ENCODE measurements at regions not wholly inside any gene's neighbourhood (a gene's known extent, or its start where the extent isn't known, plus 50 kb on each side); places are given as distances from the start of the nearest gene placed in this dataset.
"Not testable (repeated sequence)": the region's sequence is repeated elsewhere in the genome, so short reads cannot be mapped to it uniquely, and the experiment has no call there.

GRCh38 chr10:11679946-11680345 lies 62.2 kb upstream of the ECHDC3 start:
- peaks cover 2% of the 10 kb centered on the region for H3K9me3 Mint-ChIP-seq
- POLR2A ChIA-PET, result no interaction called here
- peaks cover 15% of the 10 kb centered on the region for H3K4me1 Mint-ChIP-seq
- CTCF ChIA-PET, result no interaction called here
- DNase-seq, result no peak
- H3K27ac Mint-ChIP-seq, result no peak overlapping the region
- peaks cover 29% of the 10 kb centered on the region for H3K27me3 Mint-ChIP-seq
- no peak overlapping the region for H3K4me3 Mint-ChIP-seq
- no peaks in the 10 kb centered on the region for H3K36me3 Mint-ChIP-seq (ENCODE audit: low read depth)

- ChIA-PET CTCF (no interaction called here), POLR2A (no interaction called here)
- Mint-ChIP-seq H3K9me3 (peaks cover 2% of the 10 kb centered on the region), H3K4me1 (peaks cover 3% of the 10 kb centered on the region), H3K4me3 (no peak overlapping the region), H3K36me3 (ENCODE audit: low read depth) (no peaks in the 10 kb centered on the region), H3K27ac (no peak overlapping the region), H3K27me3 (peaks cover 30% of the 10 kb centered on the region)
- DNase-seq, result no peak
Observed at GRCh38 chr10:11678074-11678793, 63.9 kb upstream of the ECHDC3 start.

GRCh38 chr10:11677480-11677879 lies 64.7 kb upstream of the ECHDC3 start:
- no peaks in the 10 kb centered on the region for H3K36me3 Mint-ChIP-seq (ENCODE audit: low read depth)
- peaks cover 3% of the 10 kb centered on the region for H3K4me1 Mint-ChIP-seq
- peaks cover 2% of the 10 kb centered on the region for H3K9me3 Mint-ChIP-seq
- ChIA-PET CTCF (no interaction called here), POLR2A (no interaction called here)
- H3K27ac Mint-ChIP-seq, result no peak overlapping the region
- peaks cover 32% of the 10 kb centered on the region for H3K27me3 Mint-ChIP-seq
- H3K4me3 Mint-ChIP-seq, result no peak overlapping the region
- DNase-seq, result no peak

DNA sequence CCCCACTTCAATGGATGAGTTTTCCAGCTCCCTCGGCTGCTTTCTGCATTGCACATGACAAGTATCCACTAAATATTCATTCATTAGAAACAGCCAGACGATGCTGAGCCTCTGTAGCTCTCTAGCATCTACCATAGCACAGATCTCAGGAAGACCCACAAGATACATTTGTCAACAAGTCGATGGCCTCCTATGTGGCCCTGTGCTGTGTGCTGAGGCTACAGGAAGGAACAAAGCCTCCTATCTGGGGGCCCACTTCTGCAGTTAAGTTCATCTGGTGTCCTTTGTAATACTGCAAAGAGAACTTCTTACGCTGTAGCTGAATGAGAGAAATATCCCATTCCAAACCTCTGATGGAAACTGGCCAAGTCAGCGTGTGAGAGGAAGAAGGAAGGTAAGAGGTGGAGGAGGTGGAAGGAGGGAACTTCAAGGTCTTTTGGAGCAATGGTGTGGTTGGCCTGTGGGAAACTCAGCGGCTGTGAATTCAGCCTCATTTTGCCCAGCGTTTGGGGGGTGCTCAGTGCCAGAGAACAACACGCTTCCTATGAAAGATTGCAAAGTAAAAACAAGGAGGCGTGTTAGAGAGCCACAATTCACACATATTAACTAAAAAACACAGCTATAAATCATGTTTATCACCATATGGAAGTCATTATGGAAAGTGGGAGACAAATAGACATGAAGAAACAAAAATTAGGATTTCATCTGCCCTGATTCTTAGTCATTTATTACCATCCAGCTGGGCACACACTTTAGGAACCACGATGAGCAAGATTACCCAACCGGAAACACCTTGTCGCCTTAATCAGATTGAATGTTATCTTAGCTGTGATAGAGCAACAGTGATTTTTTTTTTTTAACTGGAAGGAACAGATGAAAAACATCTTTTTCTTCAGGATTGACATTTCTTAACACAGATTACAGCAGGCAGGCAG lies 62.2 kb upstream of the USP6NL start:
- no peak overlapping the region for H3K4me3 Mint-ChIP-seq
- peaks cover 2% of the 10 kb centered on the region for H3K9me3 Mint-ChIP-seq
- POLR2A ChIA-PET, result no interaction called here
- peaks cover 25% of the 10 kb centered on the region for H3K27me3 Mint-ChIP-seq
- H3K27ac Mint-ChIP-seq, result no peak overlapping the region
- H3K4me1 Mint-ChIP-seq, result peaks cover 3% of the 10 kb centered on the region
- DNase-seq, result no peak
- H3K36me3 Mint-ChIP-seq (ENCODE audit: low read depth), result no peaks in the 10 kb centered on the region
- CTCF ChIA-PET, result no interaction called here

DNA sequence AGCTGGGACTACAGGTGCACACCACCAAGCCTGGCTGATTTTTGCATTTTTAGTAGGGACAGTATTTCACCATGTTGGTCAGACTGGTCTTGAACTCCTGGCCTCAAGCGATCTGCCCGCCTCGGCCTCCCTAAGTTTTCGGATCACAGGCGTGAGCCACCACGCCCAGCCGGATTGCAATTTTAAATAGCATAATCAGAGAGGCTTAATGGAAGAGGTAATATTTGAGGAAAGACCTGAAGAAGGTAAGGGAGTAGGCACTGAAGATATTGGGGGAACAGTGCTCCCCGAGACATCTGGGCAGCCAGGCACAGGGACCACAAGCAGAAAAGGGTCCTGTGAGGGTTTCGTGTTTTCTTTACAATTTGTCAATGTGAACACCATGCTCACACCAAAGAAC lies 61.4 kb upstream of the USP6NL start:
- Mint-ChIP-seq H3K36me3 (ENCODE audit: low read depth) (no peaks in the 10 kb centered on the region), H3K27ac (no peak overlapping the region), H3K4me3 (no peak overlapping the region), H3K27me3 (peaks cover 25% of the 10 kb centered on the region), H3K9me3 (peaks cover 2% of the 10 kb centered on the region), H3K4me1 (peaks cover 3% of the 10 kb centered on the region)
- no peak for DNase-seq
- CTCF ChIA-PET, result interaction anchor here (0.7 kb wide), 1 partner anchor 8 kb away, joined by 4 read pairs; no protein-coding TSS in a partner anchor
- POLR2A ChIA-PET, result no interaction called here

DNA sequence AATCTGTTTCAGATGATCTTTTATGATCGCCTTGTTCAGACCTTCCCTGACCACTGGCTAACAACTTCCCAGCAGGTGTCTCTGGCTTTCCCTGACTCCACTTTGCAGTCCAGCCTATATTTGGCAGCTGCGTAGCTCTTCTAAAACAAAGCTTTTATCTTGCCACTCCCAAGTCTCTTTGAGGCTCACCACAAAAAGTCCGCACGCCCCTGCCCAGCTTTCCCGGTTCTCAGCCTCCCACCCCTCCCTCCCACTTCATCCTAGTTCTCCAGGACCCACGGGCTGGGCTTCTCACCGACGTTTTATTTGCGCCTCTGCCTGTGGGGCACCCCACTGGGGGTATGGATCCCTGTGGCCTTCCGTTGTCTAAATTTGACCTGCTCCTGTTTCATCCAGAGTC lies 58.9 kb upstream of the USP6NL start:
- POLR2A ChIA-PET, result no interaction called here
- H3K27me3 Mint-ChIP-seq, result peaks cover 16% of the 10 kb centered on the region
- CTCF ChIA-PET, result no interaction called here
- no peaks in the 10 kb centered on the region for H3K4me1 Mint-ChIP-seq
- H3K4me3 Mint-ChIP-seq, result no peak overlapping the region
- no peak for DNase-seq
- H3K9me3 Mint-ChIP-seq, result peaks cover 4% of the 10 kb centered on the region
- H3K27ac Mint-ChIP-seq, result no peak overlapping the region
- H3K36me3 Mint-ChIP-seq (ENCODE audit: low read depth), result no peaks in the 10 kb centered on the region

DNA sequence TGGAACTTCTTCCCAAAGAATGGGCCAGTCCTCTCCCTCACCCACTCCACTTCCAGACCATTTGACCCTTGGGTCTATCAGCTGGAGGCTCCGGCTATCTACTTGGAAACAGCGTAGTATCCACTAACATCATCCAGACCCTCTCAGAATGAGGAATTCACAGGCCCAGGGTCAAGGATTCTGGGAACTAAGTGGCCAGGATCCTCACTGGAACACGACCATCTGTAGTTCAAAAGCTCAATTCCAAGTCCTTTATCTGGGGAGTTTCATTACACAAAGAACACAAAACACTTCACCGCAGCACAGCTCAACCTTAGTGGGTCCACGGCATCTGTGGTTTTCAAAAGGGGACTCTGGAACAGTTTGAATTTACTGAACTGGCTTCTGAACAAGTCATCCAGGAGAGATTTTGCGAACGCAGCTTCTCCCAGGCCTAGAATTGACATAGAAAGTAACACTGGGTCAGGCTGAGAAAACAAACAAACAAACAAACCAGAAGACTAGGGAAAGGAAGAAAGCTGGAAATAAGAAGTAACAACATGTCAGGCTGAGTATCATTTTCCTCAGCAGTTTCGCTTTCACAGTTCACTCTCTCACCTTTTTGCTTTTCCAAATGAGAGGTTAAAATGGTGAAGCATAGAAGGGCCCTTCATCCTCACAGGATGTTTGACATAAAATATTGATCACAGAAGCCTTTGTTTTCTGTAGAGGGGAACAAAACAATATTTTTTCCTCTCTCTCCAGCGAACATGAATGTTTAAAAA lies 57.6 kb upstream of the USP6NL start:
- DNase-seq, result no peak
- H3K4me1 Mint-ChIP-seq, result no peaks in the 10 kb centered on the region
- ChIA-PET CTCF (no interaction called here), POLR2A (no interaction called here)
- no peak overlapping the region for H3K4me3 Mint-ChIP-seq
- H3K27ac Mint-ChIP-seq, result no peak overlapping the region
- peaks cover 16% of the 10 kb centered on the region for H3K27me3 Mint-ChIP-seq
- no peaks in the 10 kb centered on the region for H3K36me3 Mint-ChIP-seq (ENCODE audit: low read depth)
- H3K9me3 Mint-ChIP-seq, result peaks cover 3% of the 10 kb centered on the region

GRCh38 chr10:11667756-11668155 lies 56.3 kb upstream of the USP6NL start:
- CTCF ChIA-PET, result no interaction called here
- no peaks in the 10 kb centered on the region for H3K36me3 Mint-ChIP-seq (ENCODE audit: low read depth)

DNA sequence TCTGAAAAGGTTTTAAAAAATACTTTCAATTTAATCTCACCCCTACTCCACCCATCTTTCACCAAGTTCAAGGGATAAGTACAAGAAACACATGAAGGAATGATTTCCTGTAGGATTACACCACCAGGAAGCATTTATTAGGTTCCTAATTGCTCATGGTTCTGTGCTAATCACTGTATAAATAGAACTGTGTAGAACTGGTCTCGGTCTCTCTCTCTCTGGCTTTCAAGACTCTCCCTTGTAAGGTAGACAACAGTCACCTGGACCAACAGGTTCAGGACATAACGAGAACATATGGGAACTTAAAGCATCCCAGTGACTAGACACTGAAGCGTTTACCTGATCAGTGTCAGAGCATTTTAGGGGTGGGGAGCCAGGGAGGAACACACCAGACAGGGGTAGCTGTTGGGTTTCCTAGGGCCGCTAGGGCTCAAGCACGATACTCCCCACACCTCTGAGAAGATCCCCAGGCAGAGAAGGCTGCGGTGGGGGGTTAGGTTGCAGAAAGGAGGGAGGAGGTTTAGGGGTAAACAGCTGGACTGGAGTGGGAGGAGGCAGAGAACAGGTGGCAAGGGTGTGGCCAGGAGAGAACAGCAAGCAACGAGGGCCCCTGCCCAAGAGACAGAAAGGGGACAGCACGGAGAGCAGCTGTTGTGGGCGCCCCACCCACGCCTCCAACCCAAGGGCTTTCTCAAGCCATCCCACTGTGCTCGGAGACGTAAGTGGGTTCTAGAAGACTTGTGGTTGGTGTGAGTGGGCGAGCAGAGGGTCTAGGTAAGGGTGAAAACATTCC lies 52.5 kb upstream of the USP6NL start:
- H3K27ac Mint-ChIP-seq, result no peak overlapping the region
- POLR2A ChIA-PET, result no interaction called here
- H3K4me1 Mint-ChIP-seq, result peaks cover 2% of the 10 kb centered on the region
- no peak overlapping the region for H3K4me3 Mint-ChIP-seq
- H3K27me3 Mint-ChIP-seq, result peaks cover 13% of the 10 kb centered on the region
- CTCF ChIA-PET, result interaction anchor here (0.6 kb wide), 1 partner anchor 9 kb away, joined by 4 read pairs; no protein-coding TSS in a partner anchor
- no peaks in the 10 kb centered on the region for H3K36me3 Mint-ChIP-seq (ENCODE audit: low read depth)
- H3K9me3 Mint-ChIP-seq, result peaks cover 3% of the 10 kb centered on the region
- no peak for DNase-seq

More at GRCh38 chr10:11667756-11668155, 56.3 kb upstream of the USP6NL start:
- Mint-ChIP-seq H3K9me3 (peaks cover 3% of the 10 kb centered on the region), H3K27ac (no peak overlapping the region), H3K4me3 (no peak overlapping the region), H3K27me3 (peaks cover 15% of the 10 kb centered on the region), H3K4me1 (peaks cover under 1% of the 10 kb centered on the region)
- DNase-seq, result no peak
- POLR2A ChIA-PET, result no interaction called here

GRCh38 chr10:11663126-11663515 lies 51.7 kb upstream of the USP6NL start:
- POLR2A ChIA-PET; H3K4me1 Mint-ChIP-seq; DNase-seq; H3K36me3 Mint-ChIP-seq (ENCODE audit: low read depth); H3K27ac Mint-ChIP-seq; H3K9me3 Mint-ChIP-seq; CTCF ChIA-PET; H3K4me3 Mint-ChIP-seq: not testable (repeated sequence)
- H3K27me3 Mint-ChIP-seq, result peaks cover 13% of the 10 kb centered on the region

DNA sequence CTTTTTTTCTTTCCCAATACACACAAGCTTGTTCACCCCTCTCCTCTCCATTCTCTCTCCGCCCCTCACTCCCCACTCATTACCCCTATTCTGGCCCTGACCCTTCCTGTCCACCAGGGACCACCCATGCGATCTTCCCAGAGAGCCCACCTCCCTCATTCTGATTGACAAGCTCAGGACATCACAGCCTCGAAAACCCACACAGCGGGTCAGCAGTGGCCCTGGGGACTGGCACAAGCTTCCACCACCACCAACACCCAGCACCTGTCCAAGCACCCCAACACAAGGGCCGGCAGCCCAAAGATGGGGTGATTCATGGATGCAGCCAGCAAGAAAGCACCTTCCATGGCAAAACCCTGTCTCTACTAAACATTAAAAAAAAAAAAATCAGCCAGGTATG lies 50.0 kb upstream of the USP6NL start:
- H3K36me3 Mint-ChIP-seq (ENCODE audit: low read depth), result no peaks in the 10 kb centered on the region
- peaks cover 2% of the 10 kb centered on the region for H3K4me1 Mint-ChIP-seq
- POLR2A ChIA-PET, result no interaction called here
- no peak overlapping the region for H3K27ac Mint-ChIP-seq
- peaks cover 3% of the 10 kb centered on the region for H3K9me3 Mint-ChIP-seq
- CTCF ChIA-PET, result no interaction called here
- peaks cover 13% of the 10 kb centered on the region for H3K27me3 Mint-ChIP-seq
- no peak overlapping the region for H3K4me3 Mint-ChIP-seq
- no peak for DNase-seq

Measured in activated CD4-positive, alpha-beta memory T cell treated with anti-CD3 and anti-CD28 coated beads, Interleukin-2, amount 10 ng/mL, durations not matched to agents 7 days and 5 days (primary cell).